GM18520 (cell line): ENCODE measurements at regions not wholly inside any gene's neighbourhood (a gene's known extent, or its start where the extent isn't known, plus 50 kb on each side); places are given as distances from the start of the nearest gene placed in this dataset.
"Not testable (repeated sequence)": the region's sequence is repeated elsewhere in the genome, so short reads cannot be mapped to it uniquely, and the experiment has no call there.

Experiments
- ATAC-seq: cut with Tn5 transposase; IDR thresholded peaks from one replicate; pipeline ENCODE4 v1.9.1; 2021; ENCODE audit not compliant: unreplicated experiment

DNA sequence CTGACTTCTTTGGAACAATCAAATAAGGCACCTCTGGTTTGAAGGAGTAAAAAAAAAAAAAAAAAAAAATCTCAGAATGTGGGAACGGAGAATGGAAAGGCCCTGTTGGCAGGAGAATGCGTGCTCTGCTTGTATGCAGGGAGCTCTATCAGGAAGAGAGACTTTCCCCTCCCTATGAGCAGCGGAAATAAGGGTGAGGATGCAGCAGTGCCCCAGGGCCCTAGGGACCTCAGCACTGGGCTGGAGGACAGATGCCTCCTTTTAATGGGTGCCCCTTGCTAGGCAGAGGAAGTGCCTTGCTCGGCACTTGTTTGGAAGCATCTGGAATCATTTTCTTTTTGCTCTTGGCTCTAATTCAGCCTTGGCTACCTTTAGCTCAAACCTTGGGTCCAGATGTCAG, 283.4 kb upstream of the NBPF12 start:
- ATAC-seq: not testable (repeated sequence)

DNA sequence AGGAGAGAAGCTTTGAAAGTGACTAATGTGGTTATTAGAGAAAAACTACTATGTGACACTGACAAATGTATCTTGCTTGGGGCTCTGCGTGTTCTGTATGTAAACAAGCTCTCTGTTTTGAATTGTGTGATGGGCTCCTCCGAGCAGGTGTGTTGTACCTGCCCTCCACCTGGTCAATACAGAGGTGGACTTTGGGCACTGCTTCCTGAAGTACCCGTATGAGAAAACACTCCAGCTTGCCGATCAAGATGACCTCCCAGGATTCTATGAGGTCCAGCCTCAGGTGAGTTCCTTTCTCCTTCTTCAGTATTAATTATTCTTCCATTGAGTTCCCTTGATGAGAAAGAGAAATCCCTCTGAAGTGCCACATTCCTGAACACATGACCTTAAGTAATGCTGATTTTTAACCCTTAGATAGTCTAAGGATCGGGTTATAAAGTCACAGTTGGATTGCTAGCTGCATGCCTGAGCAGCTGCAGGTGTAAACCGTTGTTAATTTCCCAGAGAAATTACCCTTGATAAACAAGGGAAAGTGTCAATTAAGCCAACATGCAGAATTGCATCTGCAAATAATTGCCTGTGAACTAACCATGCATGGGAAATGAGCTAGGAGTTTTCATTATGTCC, 292.0 kb upstream of the NBPF12 start:
- ATAC-seq: not testable (repeated sequence)

- ATAC-seq: not testable (repeated sequence)
Measured at GRCh38 chr1:146641534-146641933, 296.6 kb upstream of the NBPF12 start.

GRCh38 chr1:146640671-146641070, 297.5 kb upstream of the NBPF12 start:
- not testable (repeated sequence) for ATAC-seq

- ATAC-seq: not testable (repeated sequence)
Measured at GRCh38 chr1:146630302-146630701, 307.8 kb upstream of the NBPF12 start.

DNA sequence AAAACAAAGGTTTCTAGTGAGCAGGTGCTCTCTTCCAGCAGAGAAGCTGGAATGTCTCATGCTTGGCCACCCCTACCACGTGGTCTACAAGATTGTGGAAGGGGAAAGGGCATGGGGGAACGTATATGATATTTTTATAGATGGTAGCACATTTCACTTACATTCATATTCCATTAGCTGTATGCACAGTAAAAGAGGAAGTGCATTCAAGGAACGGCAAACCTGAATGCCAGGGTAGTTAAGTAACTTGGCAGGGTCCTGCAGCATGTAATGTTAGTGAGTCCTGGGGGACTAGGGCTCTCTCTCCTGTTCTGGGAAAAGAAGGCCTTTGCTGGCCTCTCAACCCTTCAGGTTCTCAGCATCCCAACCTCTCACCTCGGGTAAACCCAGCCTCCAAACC, 319.5 kb upstream of the NBPF12 start:
- ATAC-seq: not testable (repeated sequence)

GRCh38 chr1:146604681-146605080, 333.4 kb upstream of the NBPF12 start:
- ATAC-seq: not testable (repeated sequence)

GRCh38 chr1:146600720-146601307, 337.3 kb upstream of the NBPF12 start:
- not testable (repeated sequence) for ATAC-seq

GRCh38 chr1:146599906-146600305, 338.2 kb upstream of the NBPF12 start:
- not testable (repeated sequence) for ATAC-seq

GRCh38 chr1:146581229-146581628, 352.4 kb upstream of the NOTCH2NLA start:
- not testable (repeated sequence) for ATAC-seq

DNA sequence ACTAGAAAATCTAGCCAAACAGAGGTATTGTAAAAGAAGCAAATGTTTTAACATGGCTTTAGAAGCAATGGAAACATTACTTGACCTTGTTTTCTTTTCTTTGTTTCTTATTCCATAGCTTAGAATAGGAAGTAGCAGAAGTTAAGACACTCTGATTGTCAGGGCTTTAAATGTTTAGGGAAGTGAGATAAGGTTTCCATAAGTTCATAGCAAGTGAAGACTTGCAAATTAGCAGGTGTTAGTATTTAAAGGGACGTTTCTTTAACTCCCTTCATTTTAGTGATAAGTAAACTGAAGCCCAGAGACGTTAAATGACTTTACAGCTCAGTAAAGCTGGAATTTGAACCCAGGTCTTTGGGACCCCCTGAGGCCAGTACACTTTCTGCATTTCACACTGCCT, 338.7 kb upstream of the NOTCH2NLA start:
- ATAC-seq: not testable (repeated sequence)

DNA sequence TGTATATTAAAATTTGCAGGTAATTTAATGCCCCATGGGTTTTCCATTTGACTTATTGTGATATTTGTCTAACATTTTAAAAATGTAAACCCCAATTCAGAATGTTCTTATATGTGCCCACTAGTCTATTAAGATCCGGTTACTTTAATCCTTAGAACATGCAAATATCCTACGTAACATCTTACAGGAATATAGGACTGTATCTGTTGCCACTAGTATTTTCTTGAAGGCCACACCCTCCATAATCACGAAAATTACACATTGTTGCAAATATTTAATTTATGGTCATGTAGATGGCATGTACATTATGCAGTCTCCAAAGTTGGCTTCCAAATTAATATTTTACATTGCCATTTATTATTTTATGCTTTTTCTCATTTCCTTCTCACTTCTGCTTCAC, 329.2 kb upstream of the NOTCH2NLA start:
- not testable (repeated sequence) for ATAC-seq

GRCh38 chr1:146556405-146556804, 327.6 kb upstream of the NOTCH2NLA start:
- not testable (repeated sequence) for ATAC-seq

- not testable (repeated sequence) for ATAC-seq
Measured at GRCh38 chr1:146552414-146552813, 323.6 kb upstream of the NOTCH2NLA start.

DNA sequence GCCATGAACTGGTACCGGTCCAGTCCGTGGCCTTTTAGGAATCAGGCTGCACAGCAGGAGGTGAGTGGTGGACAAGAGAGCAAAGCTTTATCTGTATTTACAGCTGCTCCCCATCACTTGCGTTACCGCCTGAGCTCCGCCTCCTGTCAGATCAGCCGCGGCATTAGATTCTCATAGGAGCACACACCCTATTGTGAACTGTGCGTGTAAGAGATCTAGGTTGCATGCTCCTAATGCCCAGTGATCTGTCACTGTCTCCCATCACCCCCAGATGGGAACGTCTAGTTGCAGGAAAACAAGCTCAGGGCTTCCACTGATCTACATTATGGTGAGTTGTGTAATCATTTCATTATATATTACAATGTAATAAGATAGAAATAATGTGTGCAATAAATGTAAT, 319.9 kb upstream of the NOTCH2NLA start:
- not testable (repeated sequence) for ATAC-seq

DNA sequence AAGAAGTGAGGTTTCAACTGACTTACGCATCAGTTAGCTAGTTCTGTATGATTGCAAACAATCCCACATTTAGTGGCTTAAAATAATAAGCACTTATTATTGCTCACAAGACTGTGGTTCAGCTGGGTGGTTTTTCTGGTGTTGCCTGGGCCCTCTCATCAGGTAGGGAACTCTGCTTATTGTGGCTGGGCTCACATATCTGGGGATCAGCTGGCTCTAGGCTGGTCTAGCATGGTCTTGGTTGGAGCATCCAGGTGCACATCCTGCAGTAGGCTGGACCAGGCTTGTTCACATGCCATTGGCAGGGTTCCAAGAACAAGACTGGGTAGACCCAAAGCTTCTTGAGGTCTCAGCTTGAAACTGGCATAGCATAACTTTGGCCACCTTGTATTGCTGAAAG, 317.4 kb upstream of the NOTCH2NLA start:
- ATAC-seq: not testable (repeated sequence)

DNA sequence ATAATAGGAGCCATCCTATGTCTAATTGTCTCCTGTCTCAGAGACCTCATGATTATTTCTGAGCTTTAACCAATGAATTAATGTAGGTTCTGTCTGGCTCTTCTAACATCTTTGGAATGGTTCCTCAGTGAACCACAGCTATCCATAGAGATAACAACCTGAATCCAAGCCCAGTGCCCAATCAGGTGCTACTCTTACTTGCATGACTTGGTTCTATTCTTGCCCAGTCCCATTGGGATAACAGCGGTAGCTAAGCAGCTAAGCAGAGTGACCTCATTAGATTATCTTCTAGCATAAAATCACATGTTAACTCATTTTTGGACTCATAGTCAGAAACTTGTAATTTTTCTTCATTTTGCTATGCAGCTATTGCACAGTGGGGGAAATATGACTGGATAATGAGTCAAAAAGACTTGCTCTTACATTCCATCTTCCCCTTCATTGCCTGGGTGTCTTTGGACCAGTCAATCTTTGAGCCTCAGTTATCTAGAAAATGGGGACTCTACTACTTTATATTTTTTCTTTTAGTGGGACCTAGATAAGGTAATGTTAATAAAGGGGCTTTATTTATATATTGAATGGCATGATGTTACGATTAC, 309.1 kb upstream of the NOTCH2NLA start:
- not testable (repeated sequence) for ATAC-seq

DNA sequence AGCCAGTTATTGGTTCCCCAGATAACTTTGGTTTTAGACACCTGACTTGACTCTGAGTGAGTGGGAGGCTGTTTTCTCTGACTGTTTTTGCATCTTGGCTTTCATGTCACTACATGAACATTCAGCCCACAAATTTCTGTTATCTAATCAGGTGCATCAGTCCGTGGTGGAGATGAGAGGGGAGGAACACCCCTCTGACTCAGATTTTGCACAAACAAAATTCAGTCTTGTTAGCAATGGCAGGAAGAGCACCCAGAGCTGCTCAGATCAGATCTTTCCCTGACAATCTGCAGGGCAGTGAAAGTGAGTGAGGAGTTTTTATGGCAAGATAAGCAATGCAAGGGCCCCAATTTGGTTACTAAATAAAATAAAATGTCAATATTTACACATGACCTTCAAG, 307.2 kb upstream of the NOTCH2NLA start:
- ATAC-seq: not testable (repeated sequence)

DNA sequence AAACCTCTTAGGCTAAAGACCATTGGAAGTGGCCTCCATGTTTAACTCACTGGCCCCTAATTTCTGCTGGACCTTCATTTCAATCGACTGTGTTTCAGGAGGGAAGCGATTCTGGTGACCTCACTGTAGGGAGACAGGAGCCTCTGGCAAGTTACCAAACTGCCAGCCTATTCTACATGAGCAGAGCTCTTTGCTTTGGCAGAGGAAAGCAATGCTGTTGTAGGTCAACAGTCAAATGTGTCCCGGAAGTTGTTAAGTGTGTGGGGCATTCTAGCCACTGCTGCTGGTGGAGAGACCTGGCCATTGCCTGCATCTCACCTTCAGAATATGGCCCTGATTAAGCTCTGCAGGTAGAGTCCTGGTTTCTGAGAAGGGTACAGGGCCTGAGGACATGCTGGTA, 306.8 kb upstream of the NOTCH2NLA start:
- not testable (repeated sequence) for ATAC-seq

DNA sequence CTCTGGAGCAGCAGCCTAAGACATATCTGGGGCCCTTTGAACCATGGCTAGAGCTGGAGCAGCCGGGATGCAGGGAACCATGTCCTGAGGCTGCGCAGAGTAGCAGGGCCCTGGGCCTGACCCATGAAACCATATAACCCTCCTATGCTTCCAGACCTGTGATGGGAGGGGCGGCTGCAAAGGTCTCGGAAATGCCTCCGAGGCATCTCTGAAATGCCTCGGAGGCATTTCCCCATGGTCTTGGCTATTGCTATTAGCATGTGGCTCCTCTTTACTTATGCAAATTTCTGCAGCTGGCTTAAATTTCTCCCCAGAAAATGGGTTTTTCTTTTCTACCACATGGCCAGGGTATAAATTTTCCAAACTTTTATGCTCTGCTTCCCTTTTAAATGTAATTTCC, 302.1 kb upstream of the NOTCH2NLA start:
- not testable (repeated sequence) for ATAC-seq

- ATAC-seq: not testable (repeated sequence)
Measured at GRCh38 chr1:146522812-146523211, 294.0 kb upstream of the NOTCH2NLA start.

- ATAC-seq: not testable (repeated sequence)
Measured at GRCh38 chr1:146522345-146522744, 293.5 kb upstream of the NOTCH2NLA start.
